ENCODE measurements at regions not wholly inside any gene's neighbourhood (a gene's known extent, or its start where the extent isn't known, plus 50 kb on each side); places are given as distances from the start of the nearest gene placed in this dataset.

DNA sequence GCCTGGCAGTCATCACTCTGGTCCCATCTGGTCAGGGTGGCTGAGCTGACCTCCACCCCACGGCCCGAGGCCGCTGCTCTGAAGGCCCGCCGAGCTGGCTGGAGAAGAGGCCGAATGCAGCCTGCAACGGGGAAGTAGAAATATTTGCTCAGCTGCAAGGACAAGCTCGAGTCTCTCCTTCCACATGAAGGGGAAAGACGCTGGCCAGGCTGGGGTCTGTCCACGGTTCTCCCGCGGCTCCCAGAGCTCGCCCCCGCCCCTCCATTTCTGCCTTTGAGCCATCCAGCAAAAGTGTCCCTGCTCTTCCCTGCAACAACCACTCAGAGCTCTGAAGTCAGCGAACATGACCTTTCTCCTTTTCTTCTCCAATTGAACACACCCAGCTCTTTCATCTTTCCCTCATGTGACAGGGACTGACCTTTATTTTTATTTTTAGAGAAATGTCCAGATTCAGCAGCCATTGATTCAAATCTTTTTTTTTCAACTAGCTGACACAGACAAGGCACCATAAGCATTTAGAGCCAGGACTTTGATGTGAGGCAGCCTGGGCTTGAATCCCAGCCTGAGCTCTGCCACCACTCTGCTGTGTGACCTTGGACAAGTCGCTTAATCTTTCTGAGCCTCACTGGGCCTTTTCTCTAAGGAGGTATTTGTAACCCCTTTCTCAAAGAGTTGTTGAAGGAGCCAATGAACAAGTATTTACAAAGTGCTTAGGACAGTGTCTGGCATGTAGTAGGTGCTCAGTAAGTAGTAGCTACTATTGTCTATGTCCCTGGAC, 149.3 kb upstream of the WNT4 start:
- TF ChIP-seq, protein P1, sequence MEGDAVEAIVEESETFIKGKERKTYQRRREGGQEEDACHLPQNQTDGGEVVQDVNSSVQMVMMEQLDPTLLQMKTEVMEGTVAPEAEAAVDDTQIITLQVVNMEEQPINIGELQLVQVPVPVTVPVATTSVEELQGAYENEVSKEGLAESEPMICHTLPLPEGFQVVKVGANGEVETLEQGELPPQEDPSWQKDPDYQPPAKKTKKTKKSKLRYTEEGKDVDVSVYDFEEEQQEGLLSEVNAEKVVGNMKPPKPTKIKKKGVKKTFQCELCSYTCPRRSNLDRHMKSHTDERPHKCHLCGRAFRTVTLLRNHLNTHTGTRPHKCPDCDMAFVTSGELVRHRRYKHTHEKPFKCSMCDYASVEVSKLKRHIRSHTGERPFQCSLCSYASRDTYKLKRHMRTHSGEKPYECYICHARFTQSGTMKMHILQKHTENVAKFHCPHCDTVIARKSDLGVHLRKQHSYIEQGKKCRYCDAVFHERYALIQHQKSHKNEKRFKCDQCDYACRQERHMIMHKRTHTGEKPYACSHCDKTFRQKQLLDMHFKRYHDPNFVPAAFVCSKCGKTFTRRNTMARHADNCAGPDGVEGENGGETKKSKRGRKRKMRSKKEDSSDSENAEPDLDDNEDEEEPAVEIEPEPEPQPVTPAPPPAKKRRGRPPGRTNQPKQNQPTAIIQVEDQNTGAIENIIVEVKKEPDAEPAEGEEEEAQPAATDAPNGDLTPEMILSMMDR (IDR thresholded peaks at IDR 0.05; ENCODE audit: insufficient read depth, low read length) = no peak
- DNase-seq (ENCODE audit: low read depth) = no peak
- H3K4me3 ChIP-seq (ENCODE audit: low read depth, low read length) = no peak overlapping the region

DNA sequence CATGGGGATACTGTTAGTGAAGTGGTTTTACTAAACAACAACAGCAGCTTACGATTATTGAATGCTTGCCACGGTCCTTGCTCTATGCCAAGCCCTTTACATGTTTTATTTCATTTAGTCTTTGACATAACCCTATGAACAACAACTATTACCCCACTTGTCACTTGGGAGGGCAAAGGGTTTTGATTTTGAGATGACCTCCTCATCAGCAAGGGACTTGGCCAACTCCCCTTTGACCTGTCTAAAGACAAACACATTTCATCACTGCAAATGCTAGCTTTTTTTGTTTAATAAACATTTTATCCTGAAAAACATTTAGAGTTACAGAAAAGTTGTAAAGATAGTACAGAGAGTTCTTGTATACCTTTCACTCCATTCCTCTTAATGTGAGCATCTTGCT, 152.5 kb upstream of the WNT4 start:
- no peak for DNase-seq (ENCODE audit: low read depth)
- no peak overlapping the region for H3K4me3 ChIP-seq (ENCODE audit: low read depth, low read length)
- TF ChIP-seq, protein P1 (IDR thresholded peaks at IDR 0.05; ENCODE audit: insufficient read depth, low read length) = no peak

DNA sequence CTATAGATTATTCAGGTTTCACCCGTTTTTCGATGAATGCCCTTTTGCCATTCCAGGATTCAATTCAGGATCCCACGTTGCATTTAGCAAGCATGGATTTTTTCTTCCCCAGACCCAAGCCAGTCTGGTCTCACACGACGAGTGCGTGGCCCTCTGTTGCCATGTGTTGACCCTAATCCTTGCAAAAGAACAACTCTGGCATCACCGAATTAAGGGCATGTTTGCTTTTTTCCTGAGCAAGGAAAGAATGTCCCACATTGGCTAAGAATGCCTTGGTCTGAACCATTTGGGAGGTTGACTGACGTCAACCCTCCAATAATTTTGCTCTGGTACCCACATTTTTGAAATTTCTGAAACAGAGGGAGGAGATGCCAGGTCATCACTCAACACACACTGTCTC, 153.0 kb upstream of the WNT4 start:
- H3K4me3 ChIP-seq (ENCODE audit: low read depth, low read length) = no peak overlapping the region
- no peak for DNase-seq (ENCODE audit: low read depth)
- TF ChIP-seq, protein P1 (IDR thresholded peaks at IDR 0.05; ENCODE audit: insufficient read depth, low read length) = no peak

DNA sequence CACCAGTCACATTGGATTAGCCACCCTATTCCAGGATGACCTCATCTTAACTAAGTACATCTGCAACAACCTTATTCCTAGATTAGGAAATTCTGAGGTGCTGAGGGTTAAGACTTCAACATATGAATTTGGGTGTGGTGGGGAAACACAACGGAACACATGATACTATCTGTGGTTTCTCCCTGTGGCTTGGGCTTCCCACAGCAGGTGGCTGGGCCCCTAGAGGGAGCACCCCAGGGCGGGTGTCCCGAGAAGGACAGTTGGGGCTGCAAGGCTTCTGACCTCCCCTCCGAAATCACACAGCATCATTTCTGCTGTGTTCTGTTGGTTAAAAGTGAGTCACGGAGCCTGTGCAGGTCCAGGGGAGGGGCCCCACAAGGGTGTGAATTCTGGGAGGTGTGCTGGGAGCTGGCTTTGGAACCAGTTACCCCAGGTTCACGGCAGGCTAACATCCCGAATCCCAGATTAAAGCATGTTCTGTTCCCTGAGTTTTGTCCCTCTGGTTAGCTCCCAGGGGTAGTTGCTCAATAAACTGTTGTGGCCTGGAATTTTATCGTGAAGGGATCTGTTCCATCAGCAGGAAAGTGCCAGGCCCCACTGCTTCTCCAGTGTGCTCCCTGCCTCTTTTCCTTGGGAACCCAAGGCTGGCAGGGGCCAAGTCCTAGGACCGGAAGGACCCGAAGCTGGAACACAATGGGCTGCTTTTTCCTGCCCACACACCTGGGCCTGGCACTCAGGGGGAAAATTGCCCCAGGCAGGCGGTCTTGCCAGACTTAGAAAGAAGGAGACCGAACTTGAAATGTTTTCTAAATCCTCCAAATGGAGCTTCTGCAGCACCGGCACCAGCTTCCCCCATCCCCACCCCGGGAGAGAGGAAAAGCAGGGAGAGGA, 154.0 kb upstream of the WNT4 start:
- TF ChIP-seq, protein P1 (IDR thresholded peaks at IDR 0.05; ENCODE audit: insufficient read depth, low read length) = no peak
- no peak overlapping the region for H3K4me3 ChIP-seq (ENCODE audit: low read depth, low read length)
- no peak for DNase-seq (ENCODE audit: low read depth)

DNA sequence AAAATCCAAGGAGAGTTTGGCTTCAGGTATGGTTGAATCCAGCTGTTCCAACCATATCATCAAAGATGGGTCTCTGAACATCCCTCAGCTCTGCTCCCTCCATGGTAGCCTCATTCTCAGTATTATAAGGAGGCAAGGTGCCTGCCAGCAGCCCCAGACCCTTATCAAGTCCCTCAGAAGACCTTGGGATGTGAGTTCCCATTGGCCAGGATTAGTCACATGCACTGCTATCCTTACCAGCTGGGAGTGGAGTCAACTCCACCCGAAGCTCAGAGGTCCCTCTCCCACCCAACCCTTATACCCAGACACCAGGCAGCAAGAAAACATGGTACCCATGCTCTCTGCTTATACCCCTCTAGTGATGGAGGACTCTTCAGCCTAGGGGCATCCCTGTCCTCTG, 153.7 kb upstream of the ZBTB40 start:
- DNase-seq (ENCODE audit: low read depth) = no peak
- TF ChIP-seq, protein P1 (IDR thresholded peaks at IDR 0.05; ENCODE audit: insufficient read depth, low read length) = no peak

DNA sequence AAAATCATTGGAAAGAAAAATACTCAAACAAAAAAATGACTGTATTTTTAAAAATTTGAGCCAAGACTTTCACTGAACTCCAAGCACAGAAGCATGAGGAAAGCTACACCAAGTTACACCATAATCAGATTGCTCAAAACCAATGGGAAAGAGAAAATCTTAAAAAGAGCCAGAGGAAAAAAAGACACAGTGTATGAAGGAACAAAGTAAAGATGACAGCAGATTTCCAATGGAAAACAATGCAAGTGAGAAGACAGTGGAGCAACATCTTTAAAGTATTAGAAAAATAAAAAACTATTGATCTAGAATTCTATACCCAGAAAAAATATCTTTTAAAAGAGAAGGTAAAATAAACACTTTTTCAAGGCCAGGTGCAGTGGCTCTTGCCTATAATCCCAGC, 147.8 kb upstream of the ZBTB40 start:
- no peak overlapping the region for H3K4me3 ChIP-seq (ENCODE audit: low read depth, low read length)
- DNase-seq (ENCODE audit: low read depth) = no peak
- TF ChIP-seq, protein P1 (IDR thresholded peaks at IDR 0.05; ENCODE audit: insufficient read depth, low read length) = no peak

More for the DNA sequence above, 153.7 kb upstream of the ZBTB40 start:
- H3K4me3 ChIP-seq (ENCODE audit: low read depth, low read length) = no peak overlapping the region

Measured in fibroblast of the aortic adventitia (primary cell).